Stimulated activated CD4-positive, alpha-beta T cell treated with anti-CD3 and anti-CD28 coated beads, TNF-alpha, amount 100 ng/mL, for 1 hour (primary cell): ENCODE measurements at regions not wholly inside any gene's neighbourhood (a gene's known extent, or its start where the extent isn't known, plus 50 kb on each side); places are given as distances from the start of the nearest gene placed in this dataset.
"Not testable (repeated sequence)": the region's sequence is repeated elsewhere in the genome, so short reads cannot be mapped to it uniquely, and the experiment has no call there.

ENCODE experiments used
- DNase-seq, 3 donors: peaks; one replicate each; pipeline ENCODE4 v3.0.0-alpha.2; 2020; ENCODE audit warnings: low read depth in 3 of 3, low spot score in 1 of 3

- no peak for DNase-seq
Observed at GRCh38 chr7:140283472-140283871, 106.7 kb upstream of the KDM7A start.

GRCh38 chr7:140281960-140282359, 105.2 kb upstream of the KDM7A start:
- DNase-seq = no peak

GRCh38 chr7:140281255-140281654, 104.5 kb upstream of the KDM7A start:
- DNase-seq = no peak

GRCh38 chr7:140276001-140276400, 99.2 kb upstream of the KDM7A start:
- DNase-seq = no peak

GRCh38 chr7:140275069-140275965, 98.5 kb upstream of the KDM7A start:
- DNase-seq = no peak

GRCh38 chr7:140273417-140273816, 96.6 kb upstream of the KDM7A start:
- no peak for DNase-seq

GRCh38 chr7:140271643-140271968, 94.8 kb upstream of the KDM7A start:
- not testable (repeated sequence) for DNase-seq

- DNase-seq = no peak
Observed at GRCh38 chr7:140269004-140269638, 92.3 kb upstream of the KDM7A start.

GRCh38 chr7:140267381-140268226, 90.8 kb upstream of the KDM7A start:
- no peak for DNase-seq

- DNase-seq = no peak
Observed at GRCh38 chr7:140263277-140263676, 86.5 kb upstream of the KDM7A start.

GRCh38 chr7:140262242-140262903, 85.6 kb upstream of the KDM7A start:
- no peak for DNase-seq

- DNase-seq = no peak
Observed at GRCh38 chr7:140261522-140261921, 84.7 kb upstream of the KDM7A start.

- DNase-seq = no peak
Observed at GRCh38 chr7:140261105-140261486, 84.3 kb upstream of the KDM7A start.

GRCh38 chr7:140260352-140261104, 83.7 kb upstream of the KDM7A start:
- no peak for DNase-seq

GRCh38 chr7:140257278-140257677, 80.5 kb upstream of the KDM7A start:
- not testable (repeated sequence) for DNase-seq

GRCh38 chr7:140254976-140255375, 78.2 kb upstream of the KDM7A start:
- not testable (repeated sequence) for DNase-seq

GRCh38 chr7:140249036-140249806, 72.4 kb upstream of the KDM7A start:
- no peak for DNase-seq

- no peak for DNase-seq
Observed at GRCh38 chr7:140247559-140247958, 70.8 kb upstream of the KDM7A start.

- no peak for DNase-seq
Observed at GRCh38 chr7:140245611-140246105, 68.9 kb upstream of the KDM7A start.
